GM12891 (cell line): ENCODE measurements at regions not wholly inside any gene's neighbourhood (a gene's known extent, or its start where the extent isn't known, plus 50 kb on each side); places are given as distances from the start of the nearest gene placed in this dataset.

Source experiments
- DNase-seq: peaks from one replicate; pipeline ENCODE4 v3.0.0; 2011; ENCODE audit warnings: low spot score; ENCODE audit not compliant: insufficient read length
- FAIRE-seq: peaks from 2 replicates; lab custom pipeline; 2011; peaks lifted over from hg19 to GRCh38; lab: Jason Lieb, UNC
- PAX5 ChIP-seq: IDR thresholded peaks from 2 replicates; pipeline ENCODE4 v1.6.1; 2011; ENCODE audit warnings: low read length, moderate library complexity, mild to moderate bottlenecking; ENCODE audit not compliant: insufficient read depth, severe bottlenecking
- POLR2A ChIP-seq: IDR thresholded peaks from 2 replicates; pipeline ENCODE4 v1.6.1; 2011; ENCODE audit warnings: low read depth, low read length, control low read depth
- POLR2AphosphoS5 ChIP-seq: IDR thresholded peaks from 2 replicates; pipeline ENCODE4 v1.6.1; 2011; ENCODE audit warnings: low read depth, low read length, control low read depth
- POU2F2 ChIP-seq: IDR thresholded peaks from 2 replicates; pipeline ENCODE4 v1.6.1; 2011; ENCODE audit warnings: low read depth, mild to moderate bottlenecking, control low read depth, low read length, moderate library complexity
- SPI1 ChIP-seq: IDR thresholded peaks from 2 replicates; pipeline ENCODE4 v1.6.1; 2011; ENCODE audit warnings: low read depth, low read length, control low read depth
- TAF1 ChIP-seq: IDR thresholded peaks from 2 replicates; pipeline ENCODE4 v1.6.1; 2011; ENCODE audit warnings: low read depth, low read length, control low read depth

GRCh38 chr9:91063471-91063870 lies 261.9 kb downstream of the SYK start:
- DNase-seq: no peak
- FAIRE-seq: no peak
- TF ChIP-seq SPI1 (no peak), POU2F2 (no peak), POLR2AphosphoS5 (no peak), POLR2A (no peak), PAX5 (no peak), TAF1 (no peak)

GRCh38 chr9:91065231-91066041 lies 263.8 kb downstream of the SYK start:
- TF ChIP-seq PAX5 (no peak), POU2F2 (no peak), TAF1 (no peak), SPI1 (no peak), POLR2AphosphoS5 (no peak), POLR2A (no peak)
- DNase-seq (no peak), FAIRE-seq (no peak)

- FAIRE-seq (no peak), DNase-seq (no peak)
- no peak for TF ChIP-seq TAF1
Measured at GRCh38 chr9:91066042-91066415, 264.4 kb downstream of the SYK start.

- DNase-seq (no peak), FAIRE-seq (no peak)
- no peak for TF ChIP-seq TAF1
- no peak for TF ChIP-seq POU2F2
- no peak for TF ChIP-seq POLR2A
- TF ChIP-seq PAX5: no peak
- no peak for TF ChIP-seq POLR2AphosphoS5
- TF ChIP-seq SPI1: no peak
Measured at GRCh38 chr9:91066856-91067255, 265.2 kb downstream of the SYK start.

- FAIRE-seq: no peak
- no peak for DNase-seq
- no peak for TF ChIP-seq POLR2A
- no peak for TF ChIP-seq POLR2AphosphoS5
- no peak for TF ChIP-seq PAX5
- TF ChIP-seq TAF1: no peak
- TF ChIP-seq SPI1: no peak
- TF ChIP-seq POU2F2: no peak
Measured at GRCh38 chr9:91067306-91067860, 265.8 kb downstream of the SYK start.

- TF ChIP-seq TAF1 (no peak), SPI1 (no peak), PAX5 (no peak), POU2F2 (no peak), POLR2A (no peak), POLR2AphosphoS5 (no peak)
- no peak for FAIRE-seq
- DNase-seq: no peak
Measured at GRCh38 chr9:91071184-91071990, 269.8 kb downstream of the SYK start.

GRCh38 chr9:91073049-91073810 lies 271.6 kb downstream of the SYK start:
- no peak for TF ChIP-seq TAF1
- no peak for TF ChIP-seq PAX5
- TF ChIP-seq POLR2AphosphoS5: no peak
- no peak for TF ChIP-seq POU2F2
- TF ChIP-seq POLR2A: no peak
- no peak for TF ChIP-seq SPI1
- FAIRE-seq (no peak), DNase-seq (no peak)

- DNase-seq: no peak
- TF ChIP-seq POU2F2 (no peak), POLR2AphosphoS5 (no peak), PAX5 (no peak), SPI1 (no peak), POLR2A (no peak), TAF1 (no peak)
- no peak for FAIRE-seq
Measured at GRCh38 chr9:91073811-91074771, 272.5 kb downstream of the SYK start.

- no peak for DNase-seq
- TF ChIP-seq POU2F2: no peak
- TF ChIP-seq POLR2A: no peak
- TF ChIP-seq TAF1: no peak
- TF ChIP-seq SPI1: no peak
- TF ChIP-seq POLR2AphosphoS5: no peak
- TF ChIP-seq PAX5: no peak
- FAIRE-seq: no peak
Measured at GRCh38 chr9:91074866-91075265, 273.2 kb downstream of the SYK start.
